Neural progenitor cell (in vitro differentiated cells): ENCODE measurements at regions not wholly inside any gene's neighbourhood (a gene's known extent, or its start where the extent isn't known, plus 50 kb on each side); places are given as distances from the start of the nearest gene placed in this dataset.

Source experiments
- CTCF ChIP-seq: fragments of 200-600 bp; sonication (generic); IDR thresholded peaks from 2 replicates; pipeline ENCODE4 v1.5.1; 2017; ENCODE audit warnings: antibody characterized with exemption, mild to moderate bottlenecking
- EZH2phosphoT487 ChIP-seq: fragments of 200-600 bp; sonication (generic); IDR thresholded peaks from 2 replicates; pipeline ENCODE4 v1.6.1; 2017; ENCODE audit warnings: antibody characterized with exemption

GRCh38 chr14:27181333-27181732, 583.5 kb upstream of the NOVA1 start:
- TF ChIP-seq CTCF (no peak), EZH2phosphoT487 (no peak)
